ENCODE measurements at regions not wholly inside any gene's neighbourhood (a gene's known extent, or its start where the extent isn't known, plus 50 kb on each side); places are given as distances from the start of the nearest gene placed in this dataset.

DNA sequence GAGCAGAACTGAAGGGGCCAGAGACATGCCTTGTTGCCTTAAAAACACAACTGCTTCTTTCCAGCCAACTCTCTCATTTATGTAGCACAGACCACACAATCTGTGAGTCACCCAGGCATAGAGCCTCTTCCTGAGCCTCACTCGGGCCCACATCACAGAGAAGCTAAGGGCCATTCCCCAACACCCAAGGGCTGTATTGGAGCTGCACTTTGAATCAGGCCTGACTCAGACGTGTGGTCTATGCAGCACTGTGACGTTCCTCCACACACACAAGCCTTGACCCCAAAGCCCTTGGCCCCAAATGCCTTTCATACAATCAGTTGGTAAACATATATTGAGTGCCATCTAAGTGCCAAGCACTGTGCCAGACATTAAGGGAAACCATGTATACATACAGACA, 308.9 kb upstream of the DYNLRB2 start:
- no peak for DNase-seq (ENCODE audit: low spot score)
- Mint-ChIP-seq H3K4me3 (ENCODE audit: unreplicated experiment) (no peak overlapping the region), H3K4me1 (ENCODE audit: unreplicated experiment) (no peaks in the 10 kb centered on the region), H3K36me3 (ENCODE audit: low read depth, unreplicated experiment) (no peaks in the 10 kb centered on the region), H3K27me3 (ENCODE audit: unreplicated experiment) (peaks cover 3% of the 10 kb centered on the region), H3K27ac (ENCODE audit: unreplicated experiment) (no peak overlapping the region), H3K9me3 (ENCODE audit: unreplicated experiment) (no peaks in the 10 kb centered on the region)
- TF ChIP-seq, protein P1, sequence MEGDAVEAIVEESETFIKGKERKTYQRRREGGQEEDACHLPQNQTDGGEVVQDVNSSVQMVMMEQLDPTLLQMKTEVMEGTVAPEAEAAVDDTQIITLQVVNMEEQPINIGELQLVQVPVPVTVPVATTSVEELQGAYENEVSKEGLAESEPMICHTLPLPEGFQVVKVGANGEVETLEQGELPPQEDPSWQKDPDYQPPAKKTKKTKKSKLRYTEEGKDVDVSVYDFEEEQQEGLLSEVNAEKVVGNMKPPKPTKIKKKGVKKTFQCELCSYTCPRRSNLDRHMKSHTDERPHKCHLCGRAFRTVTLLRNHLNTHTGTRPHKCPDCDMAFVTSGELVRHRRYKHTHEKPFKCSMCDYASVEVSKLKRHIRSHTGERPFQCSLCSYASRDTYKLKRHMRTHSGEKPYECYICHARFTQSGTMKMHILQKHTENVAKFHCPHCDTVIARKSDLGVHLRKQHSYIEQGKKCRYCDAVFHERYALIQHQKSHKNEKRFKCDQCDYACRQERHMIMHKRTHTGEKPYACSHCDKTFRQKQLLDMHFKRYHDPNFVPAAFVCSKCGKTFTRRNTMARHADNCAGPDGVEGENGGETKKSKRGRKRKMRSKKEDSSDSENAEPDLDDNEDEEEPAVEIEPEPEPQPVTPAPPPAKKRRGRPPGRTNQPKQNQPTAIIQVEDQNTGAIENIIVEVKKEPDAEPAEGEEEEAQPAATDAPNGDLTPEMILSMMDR (IDR thresholded peaks at IDR 0.05; ENCODE audit: unreplicated experiment), result no peak

DNA sequence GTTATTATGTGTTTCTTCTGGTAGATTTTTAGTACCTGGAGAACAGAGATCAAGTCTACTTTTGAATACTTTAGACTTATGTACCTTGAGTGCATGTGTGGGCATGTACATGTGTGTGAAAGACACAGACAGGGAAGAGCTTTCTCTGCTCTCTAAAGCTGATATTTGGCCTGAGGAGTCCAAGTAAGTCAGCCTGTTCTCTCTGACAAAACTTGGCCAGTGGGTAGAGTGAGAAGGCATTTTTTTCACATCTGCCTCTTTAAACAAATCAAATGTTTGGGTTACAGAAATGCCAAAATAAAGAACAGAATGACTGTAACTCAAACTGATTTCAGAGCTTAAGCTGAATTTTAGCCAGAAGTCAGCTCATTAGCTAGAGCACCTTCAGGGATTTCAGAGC, 309.7 kb upstream of the DYNLRB2 start:
- Mint-ChIP-seq H3K27me3 (ENCODE audit: unreplicated experiment) (peaks cover 3% of the 10 kb centered on the region), H3K9me3 (ENCODE audit: unreplicated experiment) (no peaks in the 10 kb centered on the region), H3K4me1 (ENCODE audit: unreplicated experiment) (no peaks in the 10 kb centered on the region), H3K27ac (ENCODE audit: unreplicated experiment) (no peak overlapping the region), H3K4me3 (ENCODE audit: unreplicated experiment) (no peak overlapping the region), H3K36me3 (ENCODE audit: low read depth, unreplicated experiment) (no peaks in the 10 kb centered on the region)
- no peak for DNase-seq (ENCODE audit: low spot score)
- TF ChIP-seq, protein P1 (IDR thresholded peaks at IDR 0.05; ENCODE audit: unreplicated experiment), result no peak

GRCh38 chr16:80230328-80231120, 310.3 kb upstream of the DYNLRB2 start:
- Mint-ChIP-seq H3K9me3 (ENCODE audit: unreplicated experiment) (no peaks in the 10 kb centered on the region), H3K27me3 (ENCODE audit: unreplicated experiment) (peaks cover 3% of the 10 kb centered on the region), H3K27ac (ENCODE audit: unreplicated experiment) (no peak overlapping the region), H3K36me3 (ENCODE audit: low read depth, unreplicated experiment) (no peaks in the 10 kb centered on the region), H3K4me3 (ENCODE audit: unreplicated experiment) (no peak overlapping the region), H3K4me1 (ENCODE audit: unreplicated experiment) (no peaks in the 10 kb centered on the region)
- no peak for DNase-seq (ENCODE audit: low spot score)
- TF ChIP-seq, protein P1 (IDR thresholded peaks at IDR 0.05; ENCODE audit: unreplicated experiment), result no peak

GRCh38 chr16:80226499-80226898, 314.3 kb upstream of the DYNLRB2 start:
- no peaks in the 10 kb centered on the region for H3K9me3 Mint-ChIP-seq (ENCODE audit: unreplicated experiment)

GRCh38 chr16:80210787-80211186, 330.0 kb upstream of the DYNLRB2 start:
- H3K4me3 Mint-ChIP-seq (ENCODE audit: unreplicated experiment), result no peak overlapping the region
- no peaks in the 10 kb centered on the region for H3K9me3 Mint-ChIP-seq (ENCODE audit: unreplicated experiment)
- TF ChIP-seq, protein P1 (IDR thresholded peaks at IDR 0.05; ENCODE audit: unreplicated experiment), result no peak
- DNase-seq (ENCODE audit: low spot score), result no peak
- no peaks in the 10 kb centered on the region for H3K27me3 Mint-ChIP-seq (ENCODE audit: unreplicated experiment)
- no peaks in the 10 kb centered on the region for H3K36me3 Mint-ChIP-seq (ENCODE audit: low read depth, unreplicated experiment)
- H3K27ac Mint-ChIP-seq (ENCODE audit: unreplicated experiment), result no peak overlapping the region
- no peaks in the 10 kb centered on the region for H3K4me1 Mint-ChIP-seq (ENCODE audit: unreplicated experiment)

More at GRCh38 chr16:80226499-80226898, 314.3 kb upstream of the DYNLRB2 start:
- H3K27me3 Mint-ChIP-seq (ENCODE audit: unreplicated experiment), result no peaks in the 10 kb centered on the region
- no peak overlapping the region for H3K4me3 Mint-ChIP-seq (ENCODE audit: unreplicated experiment)
- DNase-seq (ENCODE audit: low spot score), result no peak
- no peak overlapping the region for H3K27ac Mint-ChIP-seq (ENCODE audit: unreplicated experiment)
- no peaks in the 10 kb centered on the region for H3K36me3 Mint-ChIP-seq (ENCODE audit: low read depth, unreplicated experiment)
- TF ChIP-seq, protein P1 (IDR thresholded peaks at IDR 0.05; ENCODE audit: unreplicated experiment), result no peak
- no peaks in the 10 kb centered on the region for H3K4me1 Mint-ChIP-seq (ENCODE audit: unreplicated experiment)

All from endothelial cell (in vitro differentiated cells).